ENCODE measurements at regions not wholly inside any gene's neighbourhood (a gene's known extent, or its start where the extent isn't known, plus 50 kb on each side); places are given as distances from the start of the nearest gene placed in this dataset.

- TF ChIP-seq EP300 (IDR thresholded peaks at IDR 0.05; ENCODE audit: borderline replicate concordance) = no peak
- no peak for TF ChIP-seq TEAD4 (IDR thresholded peaks at IDR 0.05)
- no peak for TF ChIP-seq RAD21 (IDR thresholded peaks at IDR 0.05; ENCODE audit: low read depth)
- TF ChIP-seq USF1 (IDR thresholded peaks at IDR 0.05) = no peak
- no peak for TF ChIP-seq NFIC (IDR thresholded peaks at IDR 0.05)
- no peak for TF ChIP-seq YY1 (IDR thresholded peaks at IDR 0.05; ENCODE audit: low read depth)
- no peak for TF ChIP-seq CEBPB (IDR thresholded peaks at IDR 0.05)
- TF ChIP-seq ZBTB7A (IDR thresholded peaks at IDR 0.05; ENCODE audit: low read depth) = no peak
- no peak for TF ChIP-seq TCF12 (IDR thresholded peaks at IDR 0.05; ENCODE audit: low read depth)
- no peak for TF ChIP-seq REST (IDR thresholded peaks at IDR 0.05; ENCODE audit: low read depth)
Measured at GRCh38 chr19:28422046-28422445, 790.9 kb downstream of the UQCRFS1 start.

- TF ChIP-seq YY1 (IDR thresholded peaks at IDR 0.05; ENCODE audit: low read depth) = no peak
- TF ChIP-seq FOXM1 (IDR thresholded peaks at IDR 0.05; ENCODE audit: borderline replicate concordance, low read depth) = no peak
- TF ChIP-seq EGR1 (IDR thresholded peaks at IDR 0.05) = no peak
- TF ChIP-seq EP300 (IDR thresholded peaks at IDR 0.05; ENCODE audit: borderline replicate concordance) = no peak
- no peak for TF ChIP-seq ZBTB7A (IDR thresholded peaks at IDR 0.05; ENCODE audit: low read depth)
- no peak for TF ChIP-seq USF1 (IDR thresholded peaks at IDR 0.05)
- TF ChIP-seq CEBPB (IDR thresholded peaks at IDR 0.05) = no peak
- no peak for TF ChIP-seq RAD21 (IDR thresholded peaks at IDR 0.05; ENCODE audit: low read depth)
- TF ChIP-seq TCF12 (IDR thresholded peaks at IDR 0.05; ENCODE audit: low read depth) = no peak
- no peak for TF ChIP-seq REST (IDR thresholded peaks at IDR 0.05; ENCODE audit: low read depth)
Measured at GRCh38 chr19:28420811-28421550, 792.0 kb downstream of the UQCRFS1 start.

GRCh38 chr19:28419312-28419711, 793.6 kb downstream of the UQCRFS1 start:
- TF ChIP-seq TCF12 (IDR thresholded peaks at IDR 0.05; ENCODE audit: low read depth) (no peak), EP300 (IDR thresholded peaks at IDR 0.05; ENCODE audit: borderline replicate concordance) (no peak), CREB1 (IDR thresholded peaks at IDR 0.05; ENCODE audit: low read depth) (no peak), CEBPB (IDR thresholded peaks at IDR 0.05) (no peak), YY1 (IDR thresholded peaks at IDR 0.05; ENCODE audit: low read depth) (no peak), MAX (IDR thresholded peaks at IDR 0.05) (no peak), REST (IDR thresholded peaks at IDR 0.05; ENCODE audit: low read depth) (no peak), FOXM1 (IDR thresholded peaks at IDR 0.05; ENCODE audit: borderline replicate concordance, low read depth) (no peak), USF1 (IDR thresholded peaks at IDR 0.05) (no peak), NFIC (IDR thresholded peaks at IDR 0.05) (no peak), TEAD4 (IDR thresholded peaks at IDR 0.05) (no peak), TAF1 (IDR thresholded peaks at IDR 0.05; ENCODE audit: low read depth) (no peak), EGR1 (IDR thresholded peaks at IDR 0.05) (no peak), RAD21 (IDR thresholded peaks at IDR 0.05; ENCODE audit: low read depth) (no peak), ZBTB7A (IDR thresholded peaks at IDR 0.05; ENCODE audit: low read depth) (no peak)

- TF ChIP-seq CEBPB (IDR thresholded peaks at IDR 0.05) = no peak
- no peak for TF ChIP-seq CREB1 (IDR thresholded peaks at IDR 0.05; ENCODE audit: low read depth)
Measured at GRCh38 chr19:28417361-28417760, 795.6 kb downstream of the UQCRFS1 start.

All from Ishikawa (cell line).